GM21515 (cell line): ENCODE measurements at regions not wholly inside any gene's neighbourhood (a gene's known extent, or its start where the extent isn't known, plus 50 kb on each side); places are given as distances from the start of the nearest gene placed in this dataset.
A peak's percentile ranks its signal among the peaks of the same experiment; 100 is the strongest.

Experiments
- ATAC-seq: cut with Tn5 transposase; IDR thresholded peaks from one replicate; pipeline ENCODE4 v1.9.1; 2021; ENCODE audit not compliant: unreplicated experiment

DNA sequence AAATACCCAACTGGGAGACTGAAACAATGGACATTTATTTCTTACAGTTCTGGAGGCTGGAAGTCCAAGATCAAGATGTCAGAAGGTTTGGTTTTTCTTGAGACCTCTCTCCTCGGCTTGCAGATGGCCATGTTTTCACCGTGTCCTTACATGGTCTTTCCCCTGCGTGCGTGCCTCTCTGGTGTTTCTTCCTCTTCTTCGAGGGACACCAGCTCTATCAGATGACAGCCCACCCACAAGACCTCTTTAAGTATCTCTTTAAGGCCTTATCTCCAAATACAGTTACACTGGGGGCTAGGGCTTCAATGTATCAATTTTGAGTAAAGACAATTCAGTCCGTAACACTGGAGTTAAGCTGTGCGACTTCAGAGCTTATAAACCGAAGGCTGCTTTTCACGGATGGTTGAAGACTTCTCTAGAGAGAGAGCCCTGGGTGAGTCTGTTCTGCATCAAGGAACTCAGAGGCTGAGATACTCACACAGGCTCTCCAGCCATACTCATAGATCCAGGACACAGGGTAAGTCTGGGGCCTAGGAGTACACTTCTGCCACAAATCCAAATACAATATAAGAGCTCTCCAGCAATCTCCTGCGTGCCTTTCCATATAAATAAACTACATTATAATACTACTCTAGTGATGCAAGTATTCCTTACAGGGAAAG, 339.9 kb upstream of the PKDCC start:
- no peak for ATAC-seq

DNA sequence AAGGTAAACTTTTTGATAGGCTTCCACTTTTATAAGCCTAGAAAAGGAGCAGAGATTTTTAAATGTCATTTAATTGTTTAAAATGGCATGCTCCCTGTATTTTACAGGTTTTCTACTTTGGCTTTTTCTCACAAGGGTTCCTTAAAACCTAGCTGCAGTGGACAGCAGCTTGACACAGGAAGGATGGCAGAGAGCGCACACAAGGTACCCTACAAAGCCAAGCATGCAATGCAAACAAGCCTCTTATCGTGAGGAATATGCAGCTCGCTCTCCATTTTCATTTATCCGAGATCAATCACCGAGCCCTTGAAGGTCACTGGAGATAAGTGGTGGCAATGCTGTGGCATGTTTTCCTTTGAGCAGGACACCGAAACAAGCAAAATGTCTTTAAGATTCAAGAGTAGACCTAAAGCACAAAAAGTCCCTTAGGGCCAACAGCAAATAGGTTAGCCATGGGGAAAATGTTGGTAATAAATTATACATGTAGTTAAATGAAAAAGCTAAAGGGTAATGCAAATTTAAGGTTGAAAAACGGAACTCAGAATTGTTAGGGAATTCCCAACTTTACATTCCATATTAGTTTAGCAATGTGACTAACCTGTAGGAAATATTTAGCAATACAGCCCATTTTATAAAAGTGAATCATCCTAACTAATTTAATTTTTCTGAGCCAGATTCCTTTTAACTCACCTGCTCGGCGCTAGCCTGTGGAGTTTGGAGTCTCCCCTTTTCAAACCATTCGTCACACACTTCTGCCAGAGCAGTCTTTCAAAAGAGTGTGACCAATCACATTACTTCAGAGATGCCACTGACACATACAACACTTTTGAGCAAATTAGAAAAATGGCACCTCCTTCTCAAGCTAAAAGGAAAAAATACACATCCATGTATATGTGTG, 337.9 kb upstream of the PKDCC start:
- no peak for ATAC-seq

DNA sequence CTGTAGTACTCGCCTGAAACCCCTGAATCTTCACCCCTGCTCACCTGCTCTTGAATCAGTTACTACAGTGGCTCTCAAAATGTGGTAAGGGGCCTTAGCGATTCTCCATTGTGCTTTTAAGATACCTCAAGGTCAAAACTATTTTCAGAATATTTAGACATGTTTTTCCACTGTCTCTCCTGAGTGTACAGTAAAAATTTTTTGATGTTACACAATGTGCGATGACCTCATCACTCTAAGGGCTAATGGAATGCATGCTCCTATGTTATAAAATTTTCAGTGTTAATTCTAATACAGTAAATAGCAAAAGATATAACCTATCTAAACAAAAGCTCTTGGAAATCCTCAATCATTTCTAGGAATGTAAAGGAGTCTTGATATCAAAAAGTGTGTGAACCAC, 336.9 kb upstream of the PKDCC start:
- no peak for ATAC-seq

DNA sequence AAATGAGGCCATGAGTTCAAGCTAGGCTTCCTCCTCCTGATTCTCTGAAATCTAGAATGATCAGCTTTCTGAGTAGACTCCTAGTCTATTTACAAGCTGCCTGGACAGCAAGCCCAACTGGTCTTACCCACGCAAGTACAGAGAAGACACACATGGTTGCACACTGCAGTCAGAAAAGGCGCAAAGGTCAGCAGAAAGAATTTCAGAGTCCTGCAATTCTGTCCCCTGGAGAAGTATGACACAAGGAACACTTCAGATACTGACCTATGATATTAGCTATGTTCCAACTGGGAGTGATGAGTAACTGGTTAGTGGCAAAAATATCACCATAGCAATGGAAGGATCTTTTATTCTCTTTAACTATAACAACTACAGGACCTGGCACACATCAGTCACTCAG, 336.1 kb upstream of the PKDCC start:
- ATAC-seq = no peak

DNA sequence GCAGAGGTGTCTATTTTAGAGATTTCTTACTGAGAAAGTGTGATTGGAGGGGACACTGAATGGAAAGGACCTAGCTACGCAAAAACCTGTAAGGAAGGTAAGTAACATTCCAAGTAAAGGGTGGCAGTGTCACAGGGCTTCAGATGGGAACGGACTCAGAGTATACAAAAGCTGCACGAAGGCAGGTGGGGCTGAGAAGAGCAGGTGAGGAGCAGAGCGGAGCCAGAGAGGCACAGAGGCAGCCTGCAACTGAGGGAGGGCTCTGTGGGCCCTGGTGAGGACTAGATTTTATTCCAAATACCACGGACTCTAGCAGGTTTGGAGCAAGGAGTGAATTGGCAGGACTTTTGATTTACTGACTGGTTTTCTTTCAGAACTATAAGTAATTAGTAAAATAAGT, 331.3 kb upstream of the PKDCC start:
- ATAC-seq = no peak

DNA sequence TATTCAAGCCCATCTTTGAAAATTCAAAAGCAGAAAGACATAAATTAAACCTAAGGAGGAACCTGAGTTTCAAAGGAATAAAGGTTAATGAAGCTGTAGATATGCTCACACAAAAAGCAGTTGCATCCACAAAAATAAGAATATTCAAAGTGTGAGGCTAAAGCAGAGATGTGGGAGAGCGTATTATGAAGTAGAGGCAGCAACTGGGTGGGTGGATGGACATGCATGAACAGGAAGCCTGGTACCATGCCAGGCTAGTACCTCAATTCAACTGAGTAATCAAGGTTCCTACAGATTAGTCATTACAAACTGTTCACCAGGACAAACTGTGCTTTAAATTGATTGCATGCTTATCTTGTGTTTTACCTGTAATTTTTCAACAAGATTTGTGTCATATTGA, 330.0 kb upstream of the PKDCC start:
- ATAC-seq = no peak

DNA sequence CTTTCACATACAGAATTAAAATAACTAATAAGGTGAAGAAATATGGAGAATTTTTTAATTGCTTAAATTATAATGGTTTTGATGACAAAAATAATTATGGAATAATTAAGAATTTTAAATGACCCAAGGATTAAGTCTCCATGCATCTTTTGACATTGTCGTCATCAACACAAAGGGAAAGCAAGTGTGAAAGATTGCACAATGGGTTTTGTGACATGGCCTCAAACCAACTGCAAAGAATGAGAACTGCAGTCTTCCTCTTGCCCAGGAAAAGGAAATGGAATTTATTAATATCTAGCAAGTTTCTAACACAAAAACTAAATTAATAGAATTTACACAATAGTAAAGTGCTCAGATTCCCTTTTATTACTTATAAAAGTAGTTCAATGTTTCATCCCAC, 329.1 kb upstream of the PKDCC start:
- no peak for ATAC-seq

DNA sequence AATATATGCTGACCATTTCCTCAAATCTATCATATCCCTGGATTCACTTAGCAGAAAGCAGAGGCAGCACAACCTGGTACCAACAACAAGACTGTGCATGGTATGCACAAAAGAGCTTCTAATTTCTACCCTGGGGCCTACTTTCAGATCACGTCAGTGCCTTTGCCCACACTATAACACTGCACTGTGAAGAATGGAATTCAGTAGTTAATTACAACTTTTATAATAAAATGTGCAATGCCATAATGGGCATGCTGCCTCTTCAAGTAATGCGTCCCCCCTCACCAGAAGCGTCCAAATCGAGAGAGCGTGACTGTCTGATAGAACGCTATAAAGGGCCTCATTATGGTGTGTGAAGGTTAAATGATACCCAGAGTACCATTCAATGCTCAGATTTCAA, 328.1 kb upstream of the PKDCC start:
- ATAC-seq = no peak

DNA sequence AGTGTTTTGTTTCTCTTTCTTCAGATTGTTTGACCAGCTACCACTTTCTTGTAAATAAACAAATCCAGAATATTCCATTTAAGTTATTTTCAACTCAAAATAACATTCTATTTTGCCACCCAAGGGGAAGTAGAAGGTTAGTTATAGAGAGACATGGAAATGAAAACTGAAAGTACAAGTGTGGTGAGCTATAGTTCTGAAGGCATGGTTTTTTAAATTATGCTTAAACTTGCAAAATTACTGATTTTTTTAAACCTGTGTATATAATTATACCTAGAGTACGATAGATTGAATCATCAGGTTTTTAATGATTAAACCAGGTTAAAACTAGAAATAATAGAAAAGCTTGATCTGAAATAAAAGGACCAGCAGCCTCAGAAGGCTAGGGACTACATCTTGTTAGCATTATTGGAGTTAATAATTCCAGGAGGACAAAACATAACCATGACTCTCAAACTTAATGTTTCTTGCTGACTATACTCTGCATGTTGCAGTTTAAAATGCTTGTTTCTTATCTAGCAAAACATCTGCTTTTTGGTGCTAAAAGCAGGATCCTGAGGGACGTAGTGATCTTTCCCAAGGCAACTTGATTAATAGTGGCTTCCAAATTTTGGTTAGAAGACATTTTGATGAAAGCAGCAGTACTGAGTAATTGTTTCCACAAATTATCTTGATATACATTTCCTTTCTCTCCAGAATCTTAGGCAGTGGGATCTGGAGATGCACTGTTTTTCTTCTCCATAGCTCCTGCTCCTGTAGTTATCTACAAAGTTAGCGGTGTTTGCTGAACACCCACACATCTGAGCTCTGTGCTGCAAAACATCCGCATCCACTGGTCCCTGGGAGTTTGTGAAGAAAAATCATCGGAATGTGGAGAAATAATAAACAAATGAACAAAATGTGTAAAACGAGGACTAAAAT, 327.2 kb upstream of the PKDCC start:
- peak; percentile 56 for ATAC-seq

DNA sequence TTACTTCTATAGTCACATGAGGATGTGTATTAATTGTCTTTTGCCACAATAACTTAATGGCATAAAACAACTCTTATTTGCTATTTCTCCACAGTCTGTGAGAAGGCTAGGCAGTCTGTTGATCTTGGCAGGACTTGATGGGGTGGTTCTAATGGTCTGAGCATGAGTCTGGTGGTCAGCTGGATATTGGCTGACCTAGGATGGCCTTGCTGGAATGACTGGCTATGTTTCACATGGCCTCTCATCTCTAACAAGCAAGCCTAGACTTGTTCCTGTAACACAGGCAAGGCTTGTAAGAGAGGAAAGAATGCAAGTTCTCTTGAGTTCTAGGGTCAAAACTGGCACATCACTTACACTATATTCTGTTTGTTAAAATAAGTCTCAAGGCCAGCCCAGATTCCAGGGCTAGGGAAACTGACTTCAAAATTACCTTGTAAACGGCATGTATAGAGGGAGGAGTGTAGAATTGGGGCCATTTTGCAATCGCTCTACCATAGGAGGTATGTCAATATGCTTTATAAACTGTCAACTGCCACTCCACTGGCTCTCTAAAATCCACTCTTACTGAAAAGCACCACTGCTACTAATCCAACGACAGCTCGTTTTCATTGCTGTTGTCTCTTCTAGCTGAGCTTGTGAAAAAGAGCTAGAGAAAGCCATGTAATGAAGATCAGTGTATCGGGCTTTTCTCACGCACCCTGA, 325.0 kb upstream of the PKDCC start:
- no peak for ATAC-seq

DNA sequence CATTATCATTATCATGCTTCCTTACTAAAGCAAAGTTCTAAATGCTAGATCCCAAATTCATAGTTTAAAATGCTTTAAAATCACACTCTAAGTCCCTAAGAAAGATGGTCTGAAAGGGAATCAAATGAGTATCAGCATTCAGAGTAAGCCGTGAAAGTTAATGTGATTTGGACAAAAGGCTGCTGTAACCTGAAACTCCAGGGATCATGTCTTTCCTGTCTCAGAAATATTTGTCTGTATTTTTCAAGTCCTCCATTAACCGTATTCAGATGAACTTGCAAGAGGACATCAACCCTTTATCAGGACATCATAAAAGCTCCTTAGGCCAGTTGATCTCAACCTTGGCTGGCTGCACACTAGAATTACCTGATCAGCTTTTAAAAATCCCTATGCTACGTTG, 324.3 kb upstream of the PKDCC start:
- no peak for ATAC-seq

DNA sequence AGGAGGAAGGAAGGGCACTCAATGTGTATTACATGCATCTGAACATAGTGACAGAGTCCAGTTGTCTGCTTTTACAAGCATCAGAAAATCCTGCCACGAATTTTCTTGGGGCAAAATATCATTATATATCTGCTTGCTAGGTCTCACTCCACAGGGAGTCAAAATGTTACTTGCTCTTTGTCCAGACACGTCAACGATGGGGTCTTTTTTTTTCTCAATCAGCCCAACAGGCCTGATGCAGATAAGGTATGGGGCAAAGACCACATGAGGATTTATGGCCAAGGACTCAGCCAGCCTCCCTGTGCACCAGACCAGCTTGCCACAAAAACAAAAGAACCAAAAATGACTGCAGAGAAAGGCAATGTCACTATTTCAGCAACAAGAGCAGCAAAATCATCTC, 323.4 kb upstream of the PKDCC start:
- no peak for ATAC-seq

DNA sequence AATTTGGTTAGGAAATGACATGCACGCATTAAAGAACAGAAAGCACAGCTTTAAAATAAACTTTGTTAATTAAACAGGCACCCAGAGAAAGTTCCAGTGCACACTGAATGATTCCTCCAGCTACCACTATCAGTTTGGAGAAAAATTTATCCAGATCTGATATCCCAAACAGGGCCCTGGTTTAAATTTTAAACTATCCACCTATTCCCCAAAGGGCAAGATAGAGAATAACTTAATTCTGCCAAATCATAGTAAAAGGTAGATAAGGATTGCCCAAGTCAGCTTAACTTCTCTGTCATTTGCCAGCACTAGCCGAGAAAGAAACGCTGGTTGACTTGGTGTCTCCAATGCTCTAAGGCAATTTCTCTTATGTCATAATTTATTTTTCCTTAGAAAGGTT, 321.9 kb upstream of the PKDCC start:
- no peak for ATAC-seq

DNA sequence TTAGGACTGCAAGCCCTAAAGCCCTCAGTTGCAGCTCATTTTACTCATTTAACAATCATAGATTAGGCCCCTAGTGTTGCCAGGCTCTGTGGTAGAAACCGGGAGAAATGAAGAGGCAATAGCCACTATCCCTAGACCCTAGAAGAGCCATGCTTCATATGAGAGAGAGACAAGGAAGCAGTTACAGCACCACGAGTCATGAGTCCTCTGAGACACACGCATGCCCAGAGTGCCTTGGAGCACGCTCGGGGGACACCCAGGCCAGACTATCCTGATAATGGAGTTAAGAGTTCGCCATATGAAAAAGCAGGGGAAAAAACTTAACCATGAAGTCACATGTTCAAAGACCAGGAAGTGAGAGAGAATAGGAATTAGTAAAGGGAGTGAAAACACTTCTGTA, 321.5 kb upstream of the PKDCC start:
- ATAC-seq = no peak

DNA sequence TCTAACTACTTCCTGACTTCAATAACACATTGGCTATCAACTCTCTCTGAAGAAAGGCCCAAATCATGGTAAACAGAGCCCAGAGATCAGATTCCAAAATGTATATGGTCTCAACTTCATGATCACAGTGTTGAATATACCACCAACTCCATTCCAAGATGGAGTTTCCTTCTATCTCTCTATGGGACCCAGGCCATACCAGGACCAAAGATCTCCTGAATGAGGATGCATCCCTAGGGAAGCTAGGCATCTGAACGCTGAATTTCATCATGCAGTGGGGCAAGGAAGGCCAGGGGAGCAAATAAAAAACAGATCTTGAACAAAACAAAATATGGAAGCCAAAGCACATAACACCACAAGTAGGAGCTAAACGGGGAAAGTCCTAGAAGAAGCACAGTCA, 320.7 kb upstream of the PKDCC start:
- ATAC-seq = no peak

DNA sequence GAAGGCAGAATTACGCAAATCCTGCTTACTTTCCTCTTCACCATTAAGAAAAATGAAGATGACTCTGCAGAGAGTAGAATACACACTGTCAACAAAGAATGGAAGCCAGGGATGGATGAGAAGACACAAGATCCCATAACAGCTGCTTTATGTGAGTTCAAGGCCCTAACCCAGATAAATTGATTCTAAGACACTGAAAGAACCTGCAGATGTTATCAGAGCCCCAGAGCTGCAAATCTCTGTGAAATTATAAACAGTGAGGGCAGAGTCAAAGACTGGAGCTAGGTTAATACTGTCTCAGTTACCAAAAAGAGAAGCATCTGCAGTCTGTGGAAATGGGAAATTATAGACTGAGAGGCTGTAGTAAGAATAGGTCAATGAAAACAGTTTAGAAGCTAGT, 320.1 kb upstream of the PKDCC start:
- ATAC-seq = no peak

DNA sequence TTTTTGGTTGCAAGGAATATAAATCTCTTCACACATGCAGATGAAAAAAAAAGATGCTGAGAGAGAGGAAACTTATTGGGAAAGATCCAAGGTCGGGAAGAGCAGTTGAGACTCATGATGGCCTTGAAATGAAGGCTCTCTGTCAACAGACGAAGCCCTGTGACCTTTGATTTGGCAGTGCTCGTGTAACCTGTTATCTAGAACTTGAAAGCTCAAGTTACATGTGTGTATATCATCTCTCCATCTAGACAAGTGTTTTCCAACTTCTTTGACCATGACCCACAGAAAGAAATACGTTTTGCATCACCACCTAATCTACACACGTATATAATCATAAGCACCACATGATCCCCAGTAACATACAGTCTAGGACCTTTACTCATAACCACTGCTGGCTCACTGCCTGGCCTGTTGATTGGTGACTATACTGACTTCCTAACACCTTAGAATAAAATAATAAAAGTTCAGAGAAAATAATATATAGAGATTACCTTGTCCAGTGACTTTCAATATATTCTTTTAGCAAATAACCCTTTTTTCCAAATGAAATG, 319.0 kb upstream of the PKDCC start:
- no peak for ATAC-seq

DNA sequence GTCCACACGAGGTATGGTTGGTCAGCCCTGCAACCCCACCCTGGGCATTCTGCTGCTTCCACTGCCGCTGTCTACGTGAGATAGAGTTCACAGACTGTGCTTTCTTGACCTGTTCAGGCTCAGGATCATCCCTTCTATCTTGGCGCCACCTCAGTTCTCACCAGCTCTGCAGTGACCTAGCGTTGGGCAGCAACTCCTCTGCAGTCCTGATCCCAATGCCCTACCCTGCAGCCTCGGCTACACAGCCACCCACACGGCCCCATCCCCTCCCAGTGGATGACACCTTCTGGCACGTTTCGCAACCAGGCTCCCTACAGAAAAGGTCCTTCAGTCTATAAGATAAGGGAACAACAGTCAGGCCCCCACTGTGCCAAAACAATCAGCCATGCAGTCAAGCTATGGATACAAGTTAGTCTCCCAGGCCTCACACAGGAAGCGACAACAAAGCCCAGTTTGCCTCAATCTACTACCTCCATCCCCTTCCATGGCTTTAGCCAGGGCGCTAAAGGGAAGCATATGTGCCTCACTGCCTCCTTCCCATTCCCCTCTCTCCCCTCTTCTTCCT, 317.9 kb upstream of the PKDCC start:
- no peak for ATAC-seq

DNA sequence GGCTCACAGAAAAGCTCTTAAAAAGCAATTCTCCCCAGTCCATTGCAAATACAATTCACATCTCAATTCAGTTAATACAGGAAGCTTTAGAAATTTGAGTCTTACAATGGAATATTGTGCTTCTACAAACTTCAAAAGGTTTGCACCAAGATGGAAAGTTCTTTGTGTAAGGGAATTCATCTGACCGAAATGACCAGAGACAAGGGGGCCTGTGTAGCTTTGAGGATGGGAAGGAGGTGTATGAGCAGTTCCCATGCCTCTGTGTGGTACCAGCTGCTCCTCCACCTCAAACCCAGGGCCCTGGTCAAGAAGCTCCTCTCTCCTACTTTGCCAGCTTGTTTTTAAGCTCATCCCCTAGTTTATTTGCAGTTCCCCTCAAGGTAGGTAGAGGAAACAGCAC, 312.8 kb upstream of the PKDCC start:
- ATAC-seq = no peak

DNA sequence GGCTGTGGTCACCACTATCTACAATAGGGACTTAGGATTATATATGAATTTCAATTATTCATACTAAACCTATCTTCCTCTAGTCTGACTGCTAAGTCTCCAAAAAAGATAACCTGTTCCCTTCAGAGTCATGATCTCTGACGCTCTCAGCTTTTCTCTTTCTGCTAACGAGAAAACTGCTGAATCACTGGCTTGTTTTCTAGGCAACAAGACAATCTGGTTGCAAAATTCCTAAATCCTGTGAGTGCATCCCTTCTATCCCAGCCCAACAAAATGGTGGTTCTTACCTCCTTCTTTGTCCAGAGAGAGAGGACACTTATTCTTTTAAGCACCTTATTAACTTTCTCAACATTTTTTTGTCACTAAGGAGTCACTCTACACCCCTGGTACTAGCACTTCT, 312.3 kb upstream of the PKDCC start:
- ATAC-seq = no peak
